ENCODE measurements at regions not wholly inside any gene's neighbourhood (a gene's known extent, or its start where the extent isn't known, plus 50 kb on each side); places are given as distances from the start of the nearest gene placed in this dataset.

DNA sequence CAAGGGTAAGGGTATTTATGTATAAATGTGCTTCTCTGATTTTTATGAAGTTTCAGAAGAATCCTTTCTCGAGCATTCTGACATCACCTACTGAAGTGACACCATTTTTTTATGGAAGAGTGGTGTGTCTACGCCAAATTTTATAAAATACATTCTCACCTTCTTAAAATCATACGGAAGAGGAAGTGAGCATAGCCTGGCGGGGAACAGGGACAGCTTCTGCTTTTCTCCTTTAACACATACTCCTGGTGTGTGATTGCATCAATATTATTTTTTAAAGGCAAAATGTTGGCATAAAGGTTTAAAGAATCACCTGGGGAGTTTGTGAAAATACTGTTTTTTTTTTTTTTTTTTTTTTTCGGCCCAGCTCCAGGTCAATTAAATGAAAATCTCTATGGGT is 733.6 kb upstream of the MAN1A1 start:
- DNase-seq (ENCODE audit: low spot score), result no peak

GRCh38 chr6:120077489-120077888 is 727.9 kb upstream of the MAN1A1 start:
- no peak for DNase-seq (ENCODE audit: low spot score)

GRCh38 chr6:120058410-120058809 is 708.8 kb upstream of the MAN1A1 start:
- no peak for DNase-seq (ENCODE audit: low spot score)

DNA sequence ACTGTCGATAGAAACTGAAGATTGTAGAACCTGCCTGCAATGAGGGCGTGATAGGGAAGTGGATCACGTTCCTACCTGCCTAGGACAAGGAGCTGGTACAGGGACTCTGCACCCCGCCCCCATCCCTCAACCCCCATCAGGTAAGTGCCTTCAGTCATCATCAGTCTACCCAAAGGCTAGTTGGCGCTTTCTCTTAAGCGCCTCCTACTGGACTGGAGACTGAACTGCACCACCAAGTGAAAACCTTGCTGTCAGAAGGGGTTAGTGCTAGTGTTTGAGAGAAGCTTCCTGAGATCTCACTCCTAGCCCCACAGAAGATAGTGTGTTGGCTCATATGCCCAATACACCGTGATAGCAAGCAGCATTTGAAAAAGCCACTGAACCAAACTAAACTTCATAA is 706.5 kb upstream of the MAN1A1 start:
- DNase-seq (ENCODE audit: low spot score), result no peak

- DNase-seq (ENCODE audit: low spot score), result peak; percentile 2
Measured at GRCh38 chr6:120055071-120055470, 705.5 kb upstream of the MAN1A1 start.

DNA sequence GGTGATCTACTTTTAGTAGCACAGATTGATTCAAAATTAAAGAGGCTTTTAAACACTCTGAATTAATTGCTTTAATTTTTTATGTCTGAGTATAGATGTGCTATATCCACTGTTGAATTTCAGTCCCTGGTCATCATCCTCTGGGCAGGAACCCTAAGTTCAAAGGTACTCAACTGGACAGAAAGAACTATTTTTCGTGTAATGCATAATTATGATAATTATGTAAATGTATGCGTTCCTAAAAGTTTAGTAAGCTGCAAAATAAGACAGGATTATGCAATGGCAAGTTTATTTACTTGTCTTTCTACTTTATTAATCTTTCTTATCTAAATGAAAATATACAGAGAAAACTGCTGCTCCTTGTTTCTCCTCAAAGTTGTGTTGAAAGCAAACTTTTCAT is 690.1 kb upstream of the MAN1A1 start:
- DNase-seq (ENCODE audit: low spot score), result no peak

GRCh38 chr6:120031837-120032236 is 682.3 kb upstream of the MAN1A1 start:
- DNase-seq (ENCODE audit: low spot score), result no peak

DNA sequence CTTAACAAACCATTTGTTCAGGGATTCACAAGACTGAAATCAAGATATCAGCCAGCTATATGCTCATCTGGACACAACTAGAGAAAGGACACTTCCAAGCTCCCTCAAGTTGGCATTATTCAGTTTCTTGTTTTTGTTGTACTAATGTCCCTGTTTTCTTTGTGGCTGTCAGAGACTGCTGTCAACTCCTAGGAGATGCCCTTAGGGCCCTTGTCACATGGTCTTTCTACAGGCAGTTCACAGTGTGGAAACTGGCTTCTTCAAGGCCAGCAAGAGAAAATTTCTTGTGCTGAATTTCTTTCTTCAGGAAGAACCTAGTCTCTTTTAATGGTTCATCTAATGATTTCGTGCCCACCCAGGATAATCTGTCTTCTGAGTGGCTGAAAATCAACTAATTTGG is 677.2 kb upstream of the MAN1A1 start:
- no peak for DNase-seq (ENCODE audit: low spot score)

- DNase-seq (ENCODE audit: low spot score), result no peak
Measured at GRCh38 chr6:120010075-120010474, 660.5 kb upstream of the MAN1A1 start.

DNA sequence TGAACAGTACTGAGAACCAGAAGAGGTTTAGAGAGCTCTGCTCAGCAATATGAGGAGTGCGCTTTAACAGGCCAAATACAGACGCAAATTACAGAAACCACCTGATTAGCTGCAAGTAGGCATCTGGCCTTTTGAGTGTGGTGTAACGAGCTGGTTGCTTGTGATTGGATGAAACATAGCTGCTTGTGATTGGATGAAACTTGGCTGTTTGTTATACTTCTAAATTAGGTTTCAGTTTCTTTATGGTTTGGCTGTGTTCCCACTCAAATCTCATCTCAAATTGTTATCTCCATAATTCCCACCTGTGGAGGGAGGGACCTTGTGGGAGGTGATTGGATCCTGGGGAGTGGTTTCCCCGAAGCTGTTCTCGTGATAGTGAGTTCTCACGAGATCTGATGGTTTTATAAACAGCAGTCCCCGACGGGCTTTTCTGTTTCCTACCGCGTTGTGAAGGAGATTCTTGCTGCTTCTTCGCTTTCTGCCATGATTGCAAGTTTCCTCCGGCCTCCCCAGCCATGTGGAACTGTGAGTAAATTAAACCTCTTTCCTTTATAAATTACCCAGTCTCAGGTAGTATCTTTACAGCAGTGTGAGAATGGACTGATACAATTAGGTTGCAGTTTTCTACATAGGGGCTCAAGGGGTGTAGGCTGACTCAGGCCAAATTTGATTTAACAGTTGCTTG is 655.9 kb upstream of the MAN1A1 start:
- no peak for DNase-seq (ENCODE audit: low spot score)

DNA sequence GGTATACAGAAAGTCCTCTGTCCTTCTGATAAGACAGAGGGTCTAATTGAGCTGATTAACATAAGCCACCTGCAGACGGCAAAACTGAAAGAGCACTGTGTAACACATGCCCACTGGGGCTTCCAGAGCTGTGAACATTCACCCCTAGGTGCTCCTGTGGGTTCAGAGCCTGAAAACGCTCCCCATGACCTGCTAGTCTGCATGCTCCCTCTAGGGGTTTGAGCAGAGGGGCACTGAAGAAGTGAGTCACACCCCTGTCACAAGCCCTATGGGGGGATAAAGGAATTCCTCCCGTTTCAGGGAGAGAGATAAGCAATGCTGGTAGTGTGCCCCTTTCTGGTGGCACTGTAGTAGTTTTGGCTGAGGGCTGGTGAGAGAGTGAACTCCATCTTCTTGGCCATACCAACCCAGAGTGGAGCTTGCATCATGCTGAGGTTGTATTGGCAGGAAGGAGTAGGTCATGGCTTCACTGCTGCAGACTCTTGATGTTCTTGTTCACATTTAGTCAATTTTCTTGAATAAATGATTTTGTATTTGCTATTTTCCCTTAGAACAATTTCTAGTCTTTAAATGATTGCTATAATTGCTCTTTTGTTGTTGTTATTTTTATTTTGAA is 637.5 kb upstream of the MAN1A1 start:
- DNase-seq (ENCODE audit: low spot score), result no peak

GRCh38 chr6:119985952-119986736 is 636.6 kb upstream of the MAN1A1 start:
- no peak for DNase-seq (ENCODE audit: low spot score)

GRCh38 chr6:119980802-119981201 is 631.2 kb upstream of the MAN1A1 start:
- DNase-seq (ENCODE audit: low spot score), result no peak

- no peak for DNase-seq (ENCODE audit: low spot score)
Measured at GRCh38 chr6:119979862-119980261, 630.3 kb upstream of the MAN1A1 start.

DNA sequence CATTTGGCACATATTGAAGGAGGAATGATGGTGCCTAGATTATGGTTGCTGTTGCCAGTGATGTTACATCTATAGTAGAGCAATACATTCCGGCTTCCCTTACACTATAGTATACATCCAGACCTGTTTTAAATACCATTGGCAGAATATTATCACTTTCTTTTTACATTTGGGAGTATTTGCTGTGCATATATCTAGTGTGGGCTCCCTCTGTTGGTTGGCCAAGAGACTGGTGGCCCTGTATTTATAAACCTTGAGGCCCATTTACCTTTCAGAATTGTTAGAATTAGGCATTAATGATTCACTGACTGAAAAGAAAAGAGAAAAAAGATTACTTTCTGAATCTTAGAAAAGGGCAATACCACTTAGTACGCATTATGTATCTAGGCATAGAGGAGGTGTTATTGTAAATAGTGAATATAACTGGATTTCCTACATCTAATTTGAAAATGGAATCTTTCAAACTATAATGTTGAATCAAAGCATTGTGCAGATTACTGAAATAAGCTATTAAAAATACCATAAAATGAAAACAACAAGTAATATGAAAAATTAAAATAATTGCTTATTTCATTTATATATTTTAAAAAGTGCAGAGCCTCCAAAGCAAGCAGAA is 628.8 kb upstream of the MAN1A1 start:
- DNase-seq (ENCODE audit: low spot score), result no peak

DNA sequence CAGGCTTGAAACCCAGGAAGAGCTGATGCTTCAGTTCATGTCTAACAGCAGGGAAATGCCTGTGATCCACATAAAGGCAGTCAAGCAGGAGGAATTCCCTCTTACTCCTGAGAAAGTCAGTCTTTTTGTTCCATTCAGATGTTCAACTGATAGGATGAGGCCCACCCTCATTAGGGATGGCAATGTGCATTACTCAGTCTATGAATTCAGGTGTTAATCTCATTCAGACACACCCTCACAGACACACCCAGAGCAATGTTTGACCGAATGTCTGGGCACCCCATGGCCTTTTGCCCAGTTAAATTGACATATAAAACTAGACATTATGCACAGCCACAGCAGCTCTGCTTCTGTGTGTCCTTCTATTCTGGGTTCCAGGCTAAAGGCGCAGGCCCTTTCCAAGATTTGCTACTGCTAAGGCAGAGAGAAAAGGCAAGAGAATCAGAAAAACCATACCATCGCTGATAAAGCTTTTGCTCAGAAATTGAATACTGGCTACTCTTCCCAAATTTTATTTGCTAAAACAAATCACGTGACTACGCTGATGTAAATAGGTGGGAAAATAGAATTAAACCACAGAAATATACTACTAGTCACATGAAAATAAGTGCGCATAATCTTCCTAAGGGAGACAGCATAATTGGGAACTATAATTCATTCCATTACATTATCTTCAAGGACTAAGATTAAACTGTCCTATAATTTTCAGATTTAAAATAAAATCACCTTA is 625.0 kb upstream of the MAN1A1 start:
- DNase-seq (ENCODE audit: low spot score), result no peak

DNA sequence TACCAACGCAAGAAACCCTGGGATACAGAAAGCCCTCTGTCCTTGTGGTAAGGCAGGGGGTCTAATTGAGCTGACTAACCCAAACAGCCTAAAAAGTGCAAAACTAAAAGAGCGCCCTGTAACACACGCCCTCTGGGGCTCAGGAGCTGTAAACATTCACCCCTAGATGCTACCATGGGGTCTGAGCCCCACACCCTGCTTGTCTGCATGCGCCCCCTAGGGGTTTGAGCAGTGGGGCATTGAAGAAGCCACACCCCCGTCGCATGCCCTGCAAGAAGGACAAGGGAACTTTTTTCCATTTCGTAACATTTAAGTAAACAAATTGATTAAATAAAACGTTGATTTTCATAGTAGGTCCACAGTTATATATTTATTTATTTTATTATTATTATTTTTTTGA is 616.9 kb upstream of the MAN1A1 start:
- no peak for DNase-seq (ENCODE audit: low spot score)

GRCh38 chr6:119965900-119966299 is 616.3 kb upstream of the MAN1A1 start:
- no peak for DNase-seq (ENCODE audit: low spot score)

DNA sequence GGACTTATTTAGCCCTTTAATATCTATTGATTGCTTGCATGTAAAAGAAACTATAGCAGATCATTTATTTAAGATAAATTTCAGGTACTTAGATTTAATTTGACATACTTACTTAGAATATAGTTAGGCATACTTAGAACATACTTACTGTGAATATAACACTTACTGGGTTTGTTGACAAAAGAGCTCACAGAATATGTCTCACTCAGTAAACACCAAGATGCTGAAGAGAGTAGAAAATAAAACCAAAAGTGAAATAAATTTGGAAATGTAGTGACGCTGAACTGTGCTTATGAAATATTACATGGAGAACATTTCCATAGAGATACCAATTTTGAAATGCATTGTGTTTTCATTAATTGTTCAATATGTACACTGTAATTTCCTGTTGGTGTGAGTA is 615.4 kb upstream of the MAN1A1 start:
- DNase-seq (ENCODE audit: low spot score), result no peak

GRCh38 chr6:119962505-119962904 is 612.9 kb upstream of the MAN1A1 start:
- DNase-seq (ENCODE audit: low spot score), result no peak

GRCh38 chr6:119961450-119961849 is 611.9 kb upstream of the MAN1A1 start:
- DNase-seq (ENCODE audit: low spot score), result no peak

DNA sequence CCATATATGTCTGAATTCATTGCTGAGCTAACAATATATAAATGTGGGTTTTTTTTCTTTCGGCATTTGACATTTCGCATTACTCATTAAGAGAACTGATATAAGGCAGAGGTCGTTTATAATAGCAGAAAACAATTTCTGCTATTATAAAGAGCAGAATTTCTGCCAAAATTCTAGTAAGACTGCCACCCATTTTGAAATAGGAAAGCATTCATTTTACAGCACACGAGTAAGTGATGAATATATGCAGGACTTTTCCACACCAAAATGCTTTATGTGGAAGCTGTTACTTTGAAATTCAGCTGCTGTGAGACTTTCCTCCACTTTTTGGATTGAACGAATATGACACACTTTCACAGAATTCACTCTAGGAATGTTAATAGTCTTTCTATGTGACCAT is 610.9 kb upstream of the MAN1A1 start:
- DNase-seq (ENCODE audit: low spot score), result no peak
